LoVo (cell line): ENCODE measurements at regions not wholly inside any gene's neighbourhood (a gene's known extent, or its start where the extent isn't known, plus 50 kb on each side); places are given as distances from the start of the nearest gene placed in this dataset.

ENCODE experiments used
- DNase-seq: peaks from one replicate; pipeline ENCODE4 v3.0.0-alpha.2; 2016; ENCODE audit warnings: low spot score

DNA sequence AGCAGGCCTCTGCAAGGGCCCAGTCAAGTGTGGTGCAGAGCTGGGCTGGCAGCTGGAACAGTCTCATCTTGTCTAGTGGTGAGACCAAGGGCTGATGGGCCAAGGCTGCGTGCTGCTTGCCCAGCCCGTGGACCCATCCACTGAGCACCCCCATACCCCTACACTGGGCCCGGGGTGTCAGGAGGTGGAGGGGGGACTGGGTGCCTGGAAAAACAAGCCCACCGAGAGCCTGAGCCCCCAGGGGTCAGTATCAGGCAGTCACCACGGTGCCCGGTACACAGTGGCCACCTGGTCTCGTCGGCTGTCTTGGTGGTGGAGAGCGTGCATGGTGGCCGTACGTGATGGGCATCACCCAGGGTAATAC, 238.3 kb downstream of the SEC14L1 start:
- no peak for DNase-seq

DNA sequence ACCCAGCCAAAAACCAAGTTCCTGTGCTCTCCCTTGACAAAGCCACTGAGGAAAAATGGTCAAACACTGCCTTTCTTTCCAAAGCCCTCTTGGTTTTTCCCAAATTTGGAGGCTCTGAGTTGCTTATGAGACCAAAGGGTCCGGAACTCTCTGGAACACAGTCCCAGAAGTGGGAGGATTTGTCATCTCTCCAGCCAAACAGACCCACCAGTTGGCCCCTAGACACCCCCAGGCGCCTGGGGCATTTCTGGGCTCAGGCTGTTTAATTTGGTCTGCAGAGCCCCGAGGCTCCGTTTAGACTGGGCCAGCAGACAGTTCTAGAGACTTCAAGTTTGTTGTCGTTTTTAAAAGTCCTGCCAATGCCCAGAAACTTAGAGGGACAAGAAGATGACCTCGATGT, 239.1 kb downstream of the SEC14L1 start:
- DNase-seq, result no peak

DNA sequence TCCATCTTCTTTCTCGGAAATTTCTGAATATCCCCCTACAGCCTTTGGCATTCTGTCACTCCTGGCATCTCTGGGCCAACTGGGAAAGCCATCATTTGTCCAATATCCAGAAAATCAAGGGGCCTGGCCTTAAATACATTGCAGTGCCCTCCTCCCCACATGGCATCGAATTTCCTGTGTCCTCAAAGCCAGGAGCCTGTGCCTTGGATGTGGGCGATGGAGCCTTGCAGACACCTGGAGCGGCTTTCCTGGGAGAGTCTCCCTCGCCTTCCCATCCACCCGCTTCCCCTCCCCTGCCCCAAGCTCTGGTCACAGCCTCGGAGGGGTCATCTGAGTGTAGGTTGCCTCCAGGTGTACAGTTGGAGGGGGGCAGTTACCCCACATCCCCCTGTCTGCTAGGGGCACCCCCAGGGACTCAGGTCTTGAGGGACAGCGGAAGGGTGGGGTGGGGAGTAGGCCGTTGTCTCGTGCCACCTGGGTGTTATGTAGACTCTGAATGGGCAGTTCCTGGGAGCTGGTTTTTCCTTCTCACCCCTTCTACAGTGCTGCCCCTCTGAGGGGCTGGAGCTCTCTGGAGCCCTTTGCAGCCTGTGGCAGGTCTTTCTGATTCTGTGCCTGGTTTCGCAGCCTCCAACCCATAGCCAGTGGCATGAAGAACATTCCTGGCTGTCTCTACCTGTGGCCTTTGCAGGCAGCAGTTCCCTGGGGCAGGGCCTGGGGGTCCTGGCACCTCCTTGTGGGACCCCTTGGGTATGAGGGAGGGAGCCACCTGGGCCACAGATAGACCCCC, 239.8 kb downstream of the SEC14L1 start:
- no peak for DNase-seq

GRCh38 chr17:77381185-77381700, 240.5 kb downstream of the SEC14L1 start:
- DNase-seq, result no peak

DNA sequence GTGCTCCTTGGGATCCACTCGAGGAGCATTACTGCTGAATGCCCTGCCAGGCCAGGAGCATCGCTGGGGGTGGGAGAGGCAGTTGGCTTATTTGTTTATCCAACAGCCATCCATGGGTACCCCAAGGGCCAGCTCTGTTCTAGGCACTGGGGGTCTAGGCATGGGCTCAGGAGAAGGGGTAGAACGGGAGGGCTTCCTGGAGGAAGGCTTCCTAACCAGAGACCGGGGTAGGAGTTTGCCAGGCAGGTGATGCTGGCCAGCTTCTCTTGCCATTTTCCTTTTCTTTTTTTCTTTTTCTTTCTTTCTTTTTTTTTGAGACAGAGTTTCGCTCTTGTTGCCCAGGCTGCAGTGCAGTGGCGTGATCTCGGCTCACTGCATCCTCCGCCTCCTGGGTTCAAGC, 241.0 kb downstream of the SEC14L1 start:
- DNase-seq, result no peak

DNA sequence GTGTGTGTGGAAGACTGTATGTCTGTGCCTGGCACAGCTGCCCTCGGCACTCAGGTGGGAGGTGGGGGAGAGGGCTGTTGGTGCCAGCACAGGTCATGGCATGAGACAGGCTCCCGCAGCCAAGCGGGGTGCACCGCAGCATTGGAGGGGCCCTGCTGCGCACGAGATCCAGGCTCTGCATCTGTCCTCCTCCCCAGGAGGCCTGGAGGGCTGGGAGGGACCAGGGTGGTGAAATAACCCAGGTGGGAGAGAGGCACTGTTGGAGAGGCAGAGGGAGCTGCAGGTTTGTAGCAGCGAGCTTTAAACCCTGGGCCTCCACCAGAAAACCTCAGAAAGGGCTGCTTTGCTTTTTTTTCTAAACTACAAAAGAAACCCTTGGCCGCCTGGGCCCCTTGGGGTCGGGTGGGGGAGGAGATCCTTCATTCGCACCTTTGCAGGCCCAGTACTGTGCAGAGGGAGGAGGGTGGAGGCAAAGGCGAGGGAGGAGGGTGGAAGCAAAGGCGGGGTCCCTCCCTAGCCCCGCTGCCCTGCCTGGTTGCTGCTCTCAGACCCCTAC, 241.7 kb downstream of the SEC14L1 start:
- no peak for DNase-seq

DNA sequence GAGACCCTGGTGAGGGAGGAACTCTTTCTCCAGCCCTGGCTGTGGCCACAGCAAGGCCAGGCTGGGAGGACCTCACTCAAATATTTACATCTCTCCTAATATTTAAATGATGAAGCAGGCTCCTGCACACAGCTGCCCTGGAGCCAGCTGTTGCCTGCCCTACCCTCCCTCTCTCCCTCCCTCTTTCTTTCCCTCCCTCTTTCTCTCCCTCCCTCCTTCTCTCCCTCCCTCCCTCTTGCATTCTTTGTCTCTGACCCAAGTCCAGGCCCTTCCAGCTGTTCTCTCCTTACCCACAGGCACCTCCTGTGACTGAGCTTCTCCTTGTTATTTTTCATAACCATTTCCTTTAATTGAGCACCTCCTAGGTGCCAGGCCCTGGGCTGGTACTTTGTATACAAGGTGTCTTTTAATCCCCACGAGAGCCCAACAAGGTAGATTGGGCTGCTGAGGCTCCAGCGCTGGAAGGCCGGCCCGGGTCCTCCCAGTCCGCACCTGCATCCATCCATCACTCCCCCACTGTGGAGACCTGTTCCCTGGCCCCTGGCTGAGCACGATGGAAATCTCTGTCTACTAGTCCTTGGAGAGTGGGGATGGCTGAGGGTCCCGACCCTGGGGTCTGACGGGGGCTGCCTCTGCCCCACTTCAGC, 242.3 kb downstream of the SEC14L1 start:
- no peak for DNase-seq

GRCh38 chr17:77383613-77384608, 243.1 kb downstream of the SEC14L1 start:
- no peak for DNase-seq

DNA sequence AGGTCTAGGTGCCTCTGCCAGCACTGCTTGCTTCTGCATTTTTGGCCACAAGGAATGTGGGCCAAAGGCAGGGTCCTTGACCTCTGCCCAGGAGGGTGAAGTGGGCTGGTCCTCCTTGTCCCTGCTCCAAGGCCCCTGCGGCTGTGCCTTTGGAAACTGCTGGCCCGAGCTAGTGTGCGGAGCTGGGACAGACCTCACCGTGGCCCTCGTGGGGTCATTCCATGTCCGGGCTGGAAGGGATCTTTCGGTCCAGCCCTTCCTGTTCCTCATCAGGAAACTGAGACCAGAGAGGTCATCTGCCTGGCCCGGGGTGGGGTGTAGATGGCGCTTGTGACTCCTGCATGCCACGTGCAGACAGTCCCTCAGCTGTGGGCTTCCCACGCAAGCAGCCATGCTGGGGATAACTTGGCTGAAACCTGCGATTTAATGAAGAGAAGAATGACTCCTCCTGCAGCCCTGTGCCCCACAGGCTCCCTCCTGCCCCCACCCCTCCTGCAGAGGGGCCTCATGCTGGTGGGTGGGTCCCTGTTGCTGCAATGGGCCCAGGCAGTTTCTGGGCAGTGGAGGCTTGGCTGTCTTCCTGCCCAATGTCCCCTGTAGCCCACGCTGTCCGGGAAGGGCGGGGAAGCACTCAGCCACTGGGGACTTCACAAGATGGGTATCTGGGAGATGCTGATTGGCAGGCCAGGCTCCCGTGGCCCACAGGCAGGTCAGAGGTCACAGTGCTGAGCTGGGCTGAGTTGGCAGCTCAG, 245.2 kb downstream of the SEC14L1 start:
- DNase-seq, result no peak

GRCh38 chr17:77386502-77387192, 245.9 kb downstream of the SEC14L1 start:
- DNase-seq, result no peak

DNA sequence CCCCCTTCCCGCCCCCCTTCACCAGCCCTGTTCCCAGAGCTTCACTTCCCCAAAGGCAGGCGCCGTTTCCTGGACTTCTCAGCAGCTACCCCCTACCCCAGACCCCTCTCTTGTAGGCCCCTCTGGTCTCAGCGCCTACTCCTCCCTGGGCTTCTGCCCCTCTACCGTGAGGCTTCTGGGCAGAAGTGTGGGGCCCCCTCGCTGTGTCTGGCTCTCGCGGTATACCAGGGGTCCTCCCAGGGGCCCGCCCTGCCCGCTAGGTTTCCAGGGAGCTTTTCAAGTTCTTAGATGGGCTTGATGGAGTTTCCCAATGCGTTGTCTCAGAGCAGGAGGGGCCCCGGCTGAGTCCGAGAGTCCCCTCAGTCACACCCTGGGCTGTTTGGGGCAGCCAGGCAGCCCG, 247.1 kb downstream of the SEC14L1 start:
- DNase-seq, result no peak

DNA sequence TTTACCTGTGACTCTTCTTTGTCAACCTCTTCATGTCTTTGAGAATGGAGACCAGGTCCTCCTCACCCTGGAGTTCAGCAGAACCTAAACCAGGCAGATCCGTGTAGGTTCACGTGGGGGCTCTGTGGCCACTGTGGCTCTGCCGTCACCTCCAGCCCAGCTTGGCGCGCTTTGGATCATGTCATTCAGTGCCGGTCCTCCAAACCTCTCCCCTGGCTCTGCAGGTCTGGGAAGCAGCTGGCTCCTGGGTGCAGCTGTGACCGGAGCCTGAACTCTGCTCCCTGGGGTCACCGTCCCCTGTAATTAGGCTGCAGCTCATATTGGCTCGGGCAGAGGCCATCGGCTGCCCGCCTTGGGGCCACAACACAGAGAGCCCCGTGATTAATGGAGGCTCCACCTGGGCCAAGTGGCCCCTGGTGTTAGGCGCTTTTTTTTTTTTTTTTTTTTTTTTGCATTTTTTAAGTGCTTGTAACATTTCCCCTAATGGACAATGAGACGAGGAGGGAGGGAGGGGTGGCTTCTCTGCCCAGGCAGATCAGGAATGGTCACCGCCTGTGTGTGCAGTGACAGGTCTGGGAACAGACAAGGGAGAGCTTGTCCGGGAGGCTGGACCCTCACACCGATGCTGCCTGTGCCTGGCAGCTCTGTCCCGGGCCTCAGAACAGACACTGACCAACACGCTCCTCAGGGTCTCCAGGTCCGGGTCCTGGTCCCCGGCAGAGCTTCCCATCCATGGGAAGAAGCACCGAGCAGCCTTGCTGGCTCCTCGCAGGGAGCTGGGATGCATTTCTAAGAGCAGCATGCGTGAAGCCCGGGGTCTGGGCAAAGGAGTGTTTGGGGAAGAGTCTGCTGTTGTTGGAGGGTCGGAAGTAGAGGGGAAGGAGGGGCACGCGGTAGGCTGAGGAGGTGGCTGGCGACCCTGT, 247.9 kb downstream of the SEC14L1 start:
- DNase-seq, result no peak

DNA sequence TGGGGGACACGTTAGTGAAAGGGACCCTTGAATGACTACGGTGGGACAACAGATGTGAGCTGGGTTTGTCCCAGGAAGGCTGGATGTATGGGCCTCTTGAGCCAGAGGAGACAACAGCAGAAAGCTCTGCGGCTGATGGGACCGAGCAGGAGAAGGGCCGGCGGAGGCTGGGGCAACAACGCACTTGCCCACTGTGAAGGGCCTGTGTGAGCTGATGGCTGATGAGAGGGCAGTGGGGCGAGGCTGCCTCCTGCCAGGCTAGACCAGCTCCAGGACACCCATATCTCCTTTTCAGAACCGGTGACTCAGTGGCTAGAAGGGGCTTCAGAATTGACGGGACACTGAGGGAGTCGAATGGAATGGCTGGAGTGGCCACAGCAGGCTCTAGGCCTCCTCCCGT, 250.1 kb downstream of the SEC14L1 start:
- DNase-seq, result no peak

GRCh38 chr17:77391668-77392375, 251.1 kb downstream of the SEC14L1 start:
- DNase-seq, result no peak

GRCh38 chr17:77392376-77393273, 251.9 kb downstream of the SEC14L1 start:
- peak; percentile 41 for DNase-seq

DNA sequence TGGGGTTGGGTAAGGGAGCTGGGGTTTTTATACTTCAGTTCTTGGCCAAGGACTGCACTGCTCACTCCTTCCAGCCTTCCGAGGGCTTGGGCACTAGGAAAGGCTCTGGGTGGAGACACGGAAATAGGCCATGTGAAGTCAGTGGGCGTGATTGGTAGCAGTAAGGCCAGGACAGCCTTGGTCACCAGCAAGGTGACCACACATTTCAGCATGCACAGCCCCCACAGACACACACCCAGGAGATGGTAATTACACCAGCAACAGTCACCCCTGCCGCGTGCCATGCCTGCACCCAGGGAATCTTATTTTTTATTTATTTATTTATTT, 252.5 kb downstream of the SEC14L1 start:
- DNase-seq, result no peak

- no peak for DNase-seq
These were observed 253.2 kb downstream of the SEC14L1 start for GRCh38 chr17:77393867-77394539.
